DLD1 (cell line): ENCODE measurements at regions not wholly inside any gene's neighbourhood (a gene's known extent, or its start where the extent isn't known, plus 50 kb on each side); places are given as distances from the start of the nearest gene placed in this dataset.
"Not testable (repeated sequence)": the region's sequence is repeated elsewhere in the genome, so short reads cannot be mapped to it uniquely, and the experiment has no call there.

Source experiments
- in situ Hi-C: cut with HindIII; loops from 2 replicates; pipeline ENCODE4 v1.10.0; 2017; ENCODE audit warnings: low sequenced_read_pairs

- in situ Hi-C loops, result no loop called here
Measured at GRCh38 chr9:80699511-80699998, 989.8 kb downstream of the TLE1 start.

- in situ Hi-C loops, result no loop called here
Measured at GRCh38 chr9:80698725-80699410, 990.5 kb downstream of the TLE1 start.

GRCh38 chr9:80692751-80693150 is 996.6 kb downstream of the TLE1 start:
- in situ Hi-C loops, result no loop called here

GRCh38 chr9:80691229-80691628 is 998.1 kb downstream of the TLE1 start:
- in situ Hi-C loops, result no loop called here

GRCh38 chr9:80690349-80690939 is 998.9 kb downstream of the TLE1 start:
- in situ Hi-C loops, result no loop called here

- in situ Hi-C loops, result no loop called here
Measured at GRCh38 chr9:80679916-80680315, 1009.4 kb downstream of the TLE1 start.

- in situ Hi-C loops, result no loop called here
Measured at GRCh38 chr9:80678906-80679305, 1010.4 kb downstream of the TLE1 start.

- in situ Hi-C loops, result no loop called here
Measured at GRCh38 chr9:80673496-80673895, 1015.9 kb downstream of the TLE1 start.

GRCh38 chr9:80665479-80665878 is 1023.9 kb downstream of the TLE1 start:
- in situ Hi-C loops, result no loop called here

- in situ Hi-C loops, result no loop called here
Measured at GRCh38 chr9:80664327-80665210, 1024.8 kb downstream of the TLE1 start.

- in situ Hi-C loops, result not testable (repeated sequence)
Measured at GRCh38 chr9:80659751-80660150, 1029.6 kb downstream of the TLE1 start.

GRCh38 chr9:80651044-80651443 is 1038.3 kb downstream of the TLE1 start:
- in situ Hi-C loops, result no loop called here

GRCh38 chr9:80649496-80649895 is 1039.9 kb downstream of the TLE1 start:
- in situ Hi-C loops, result no loop called here

GRCh38 chr9:80649001-80649420 is 1040.3 kb downstream of the TLE1 start:
- in situ Hi-C loops, result no loop called here

GRCh38 chr9:80648336-80648735 is 1041.0 kb downstream of the TLE1 start:
- in situ Hi-C loops, result no loop called here

GRCh38 chr9:80646211-80646610 is 1043.1 kb downstream of the TLE1 start:
- in situ Hi-C loops, result no loop called here

- in situ Hi-C loops, result no loop called here
Measured at GRCh38 chr9:80644044-80644443, 1045.3 kb downstream of the TLE1 start.

- in situ Hi-C loops, result no loop called here
Measured at GRCh38 chr9:80635065-80635464, 1054.3 kb downstream of the TLE1 start.

- in situ Hi-C loops, result no loop called here
Measured at GRCh38 chr9:80632041-80632440, 1057.3 kb downstream of the TLE1 start.

- in situ Hi-C loops, result no loop called here
Measured at GRCh38 chr9:80622508-80622907, 1050.7 kb downstream of the TLE4 start.

GRCh38 chr9:80619356-80619755 is 1047.6 kb downstream of the TLE4 start:
- in situ Hi-C loops, result no loop called here

- in situ Hi-C loops, result no loop called here
Measured at GRCh38 chr9:80615964-80616363, 1044.2 kb downstream of the TLE4 start.
